Esophagus muscularis mucosa (tissue), 4 donors: ENCODE measurements at regions not wholly inside any gene's neighbourhood (a gene's known extent, or its start where the extent isn't known, plus 50 kb on each side); places are given as distances from the start of the nearest gene placed in this dataset.

Experiments used
- DNase-seq: peaks from one replicate; pipeline ENCODE4 v3.0.0-alpha.2; 2017; ENCODE audit errors: extremely low spot score
- H3K27ac ChIP-seq, 4 donors: fragments of 200-600 bp; sonication (generic); replicated peaks in 1 of 4; 1 replicate in 3 of 4; 2 replicates in 1 of 4; pipeline ENCODE4 v1.5.1; 2016 to 2019; ENCODE audit warnings: mild to moderate bottlenecking in 1 of 4
- H3K27me3 ChIP-seq, 4 donors: fragments of 200-600 bp; sonication (generic); one replicate each; pipeline versions ENCODE4 v1.5.1 to v1.6.0; 2016 to 2019
- H3K36me3 ChIP-seq, 4 donors: fragments of 200-600 bp; sonication (generic); one replicate each; pipeline ENCODE4 v1.5.1; 2016 to 2019
- H3K4me1 ChIP-seq, 4 donors: fragments of 200-600 bp; sonication (generic); one replicate each; pipeline ENCODE4 v1.5.1; 2016 to 2019
- H3K4me3 ChIP-seq, 4 donors: fragments of 200-600 bp; sonication (generic); 1 replicate in 2 of 4; 2 replicates in 2 of 4; pipeline ENCODE4 v1.5.1; 2016 to 2019; ENCODE audit warnings: mild to moderate bottlenecking in 4 of 4, moderate library complexity in 1 of 4
- H3K9me3 ChIP-seq, 4 donors: fragments of 200-600 bp; sonication (generic); 1 replicate in 3 of 4; 2 replicates in 1 of 4; pipeline ENCODE4 v1.5.1; 2016 to 2019
- CTCF ChIP-seq, 3 experiments: fragments of 200-600 bp in 2 of 3; fragments of 450-650 bp in 1 of 3; sonication (generic) in 2 of 3; IDR thresholded peaks; one replicate each; pipeline ENCODE4 v1.5.1; 2017 to 2019; ENCODE audit warnings: antibody characterized with exemption in 3 of 3, mild to moderate bottlenecking in 2 of 3, moderate library complexity in 1 of 3
- EP300 ChIP-seq: sonication (generic); formaldehyde crosslinking; IDR thresholded peaks from one replicate; pipeline ENCODE4 v1.6.1; 2017; ENCODE audit warnings: antibody characterized with exemption
- POLR2A ChIP-seq: fragments of 450-650 bp; IDR thresholded peaks from one replicate; pipeline ENCODE4 v1.6.1; 2017; ENCODE audit warnings: antibody characterized with exemption, moderate library complexity, mild to moderate bottlenecking, low read depth
- POLR2AphosphoS5 ChIP-seq, 2 donors: sonication (generic); formaldehyde crosslinking; IDR thresholded peaks; one replicate each; pipeline ENCODE4 v1.6.1; 2017; ENCODE audit warnings: antibody characterized with exemption in 2 of 2
- WGBS: methylation state at CpG from one replicate; pipeline ENCODE4 v1.1.5; 2018; 5-methylcytosine and 5-hydroxymethylcytosine counted together
- intact Hi-C: fragments of 100-400 bp; cut with DNase I; formaldehyde crosslinking; loops from one replicate; pipeline ENCODE4 v1.15.1; 2023

- no peak for TF ChIP-seq POLR2AphosphoS5 (IDR thresholded peaks at IDR 0.05)
- TF ChIP-seq EP300, result no peak
- TF ChIP-seq POLR2A, result no peak
- TF ChIP-seq CTCF (IDR thresholded peaks at IDR 0.05), result no peak
- Histone ChIP-seq H3K9me3 (no peaks in the 10 kb centered on the region), H3K36me3 (no peaks in the 10 kb centered on the region), H3K27me3 (no peaks in the 10 kb centered on the region), H3K4me3 (no peak overlapping the region), H3K4me1 (no peaks in the 10 kb centered on the region), H3K27ac (no peak overlapping the region)
- 79% methylated on average over 2 of the region's 2 CpGs for WGBS
- intact Hi-C loops, result loop anchor here (2.0 kb wide), 1 partner anchor 261 kb away; no protein-coding TSS in a partner anchor
- DNase-seq, result no peak
These were observed 119.6 kb downstream of the NPY start for GRCh38 chr7:24403557-24403956.

GRCh38 chr7:24404315-24404714, 120.3 kb downstream of the NPY start:
- TF ChIP-seq EP300 (no peak), CTCF (IDR thresholded peaks at IDR 0.05) (no peak), POLR2AphosphoS5 (IDR thresholded peaks at IDR 0.05) (no peak), POLR2A (no peak)
- Histone ChIP-seq H3K4me3 (no peak overlapping the region), H3K27me3 (no peaks in the 10 kb centered on the region), H3K36me3 (no peaks in the 10 kb centered on the region), H3K9me3 (no peaks in the 10 kb centered on the region), H3K27ac (no peak overlapping the region), H3K4me1 (no peaks in the 10 kb centered on the region)
- intact Hi-C loops, result no loop called here
- WGBS, result 91% methylated on average over 6 of the region's 6 CpGs
- DNase-seq, result no peak

- intact Hi-C loops, result no loop called here
- H3K27ac ChIP-seq, result no peak overlapping the region
- H3K27me3 ChIP-seq, result no peaks in the 10 kb centered on the region
- H3K9me3 ChIP-seq, result no peaks in the 10 kb centered on the region
- no peak overlapping the region for H3K4me3 ChIP-seq
- TF ChIP-seq CTCF (IDR thresholded peaks at IDR 0.05) (no peak), POLR2A (no peak), POLR2AphosphoS5 (IDR thresholded peaks at IDR 0.05) (no peak), EP300 (no peak)
- H3K36me3 ChIP-seq, result no peaks in the 10 kb centered on the region
- no peak for DNase-seq
- no peaks in the 10 kb centered on the region for H3K4me1 ChIP-seq
These were observed 121.0 kb downstream of the NPY start for GRCh38 chr7:24405002-24405401.

- 72% methylated on average over 4 of the region's 4 CpGs for WGBS
- no peak for DNase-seq
- Histone ChIP-seq H3K27ac (no peak overlapping the region), H3K4me3 (no peak overlapping the region), H3K9me3 (no peaks in the 10 kb centered on the region), H3K36me3 (no peaks in the 10 kb centered on the region), H3K4me1 (no peaks in the 10 kb centered on the region), H3K27me3 (no peaks in the 10 kb centered on the region)
- TF ChIP-seq EP300, result no peak
- TF ChIP-seq POLR2AphosphoS5 (IDR thresholded peaks at IDR 0.05), result no peak
- no peak for TF ChIP-seq POLR2A
- no peak for TF ChIP-seq CTCF (IDR thresholded peaks at IDR 0.05)
- intact Hi-C loops, result no loop called here
These were observed 122.2 kb downstream of the NPY start for GRCh38 chr7:24406053-24406788.

GRCh38 chr7:24406789-24407299, 122.9 kb downstream of the NPY start:
- intact Hi-C loops, result no loop called here

More at GRCh38 chr7:24406789-24407299, 122.9 kb downstream of the NPY start:
- Histone ChIP-seq H3K27me3 (no peaks in the 10 kb centered on the region), H3K9me3 (no peaks in the 10 kb centered on the region), H3K4me1 (no peaks in the 10 kb centered on the region), H3K27ac (no peak overlapping the region), H3K4me3 (no peak overlapping the region), H3K36me3 (no peaks in the 10 kb centered on the region)
- TF ChIP-seq POLR2AphosphoS5 (IDR thresholded peaks at IDR 0.05) (no peak), CTCF (IDR thresholded peaks at IDR 0.05) (no peak), EP300 (no peak), POLR2A (no peak)
- 71% methylated on average over 3 of the region's 3 CpGs for WGBS
- DNase-seq, result no peak
